ENCODE measurements at regions not wholly inside any gene's neighbourhood (a gene's known extent, or its start where the extent isn't known, plus 50 kb on each side); places are given as distances from the start of the nearest gene placed in this dataset.

- TF ChIP-seq ZFX (IDR thresholded peaks at IDR 0.05; ENCODE audit: borderline replicate concordance), result no peak
- no peak for TF ChIP-seq CTCF (IDR thresholded peaks at IDR 0.05)
Measured at GRCh38 chr1:187838335-187839293, 1009.9 kb downstream of the PLA2G4A start.

Measured in 22Rv1 (cell line).